GM19025 (cell line): ENCODE measurements at regions not wholly inside any gene's neighbourhood (a gene's known extent, or its start where the extent isn't known, plus 50 kb on each side); places are given as distances from the start of the nearest gene placed in this dataset.
"Not testable (repeated sequence)": the region's sequence is repeated elsewhere in the genome, so short reads cannot be mapped to it uniquely, and the experiment has no call there.

ENCODE experiments used
- ATAC-seq: cut with Tn5 transposase; IDR thresholded peaks from one replicate; pipeline ENCODE4 v1.9.1; 2021; ENCODE audit warnings: mild to moderate bottlenecking, low read depth, moderate library complexity; ENCODE audit not compliant: unreplicated experiment

GRCh38 chr20:47849006-47849405 lies 63.7 kb upstream of the SULF2 start:
- no peak for ATAC-seq

DNA sequence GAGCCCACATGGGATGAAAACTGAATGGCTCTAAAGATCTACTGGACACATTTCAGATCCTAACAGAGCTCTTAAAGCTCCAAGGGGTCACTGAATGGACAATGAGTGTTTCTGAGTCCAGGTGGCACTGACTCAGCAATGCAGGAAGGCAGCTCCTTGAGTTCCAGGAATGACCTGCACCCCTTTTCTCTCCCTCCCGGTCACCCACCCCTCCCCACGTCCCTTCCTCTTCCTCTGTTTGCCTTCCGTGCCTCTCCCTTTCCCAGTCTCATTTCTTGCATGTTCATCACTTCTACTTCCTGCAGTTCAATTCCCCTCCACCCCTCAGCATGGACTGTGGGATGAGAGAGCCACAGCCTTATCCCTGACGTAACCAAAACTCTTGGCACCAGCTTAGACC lies 63.3 kb upstream of the SULF2 start:
- not testable (repeated sequence) for ATAC-seq

DNA sequence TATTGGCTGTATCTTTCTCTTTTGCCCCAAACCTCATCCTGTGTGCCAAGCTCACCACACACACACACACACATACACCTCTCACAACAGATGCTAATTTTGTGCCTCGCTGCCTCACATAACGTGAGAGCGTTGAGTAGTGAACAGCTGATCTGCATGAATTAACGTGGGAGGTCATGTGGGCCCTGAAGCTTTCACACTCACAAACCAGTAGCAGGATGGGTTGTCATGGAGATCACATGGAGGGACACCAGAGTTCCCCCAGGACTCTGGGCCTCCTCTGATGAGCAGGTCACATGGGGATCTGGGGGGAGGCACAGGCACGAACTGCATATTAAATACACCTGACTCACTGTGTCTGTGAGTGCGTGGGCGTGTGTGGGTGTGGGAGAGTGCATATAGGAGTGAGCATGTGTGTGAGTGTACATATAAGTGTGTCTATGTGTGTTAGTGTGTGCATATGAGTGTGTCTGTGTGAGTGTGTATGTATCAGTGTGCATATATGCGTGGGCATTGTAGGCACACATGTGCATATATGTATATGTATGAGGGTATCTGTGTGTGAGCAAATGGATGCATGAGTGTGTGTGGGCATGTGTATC lies 62.7 kb upstream of the SULF2 start:
- no peak for ATAC-seq

DNA sequence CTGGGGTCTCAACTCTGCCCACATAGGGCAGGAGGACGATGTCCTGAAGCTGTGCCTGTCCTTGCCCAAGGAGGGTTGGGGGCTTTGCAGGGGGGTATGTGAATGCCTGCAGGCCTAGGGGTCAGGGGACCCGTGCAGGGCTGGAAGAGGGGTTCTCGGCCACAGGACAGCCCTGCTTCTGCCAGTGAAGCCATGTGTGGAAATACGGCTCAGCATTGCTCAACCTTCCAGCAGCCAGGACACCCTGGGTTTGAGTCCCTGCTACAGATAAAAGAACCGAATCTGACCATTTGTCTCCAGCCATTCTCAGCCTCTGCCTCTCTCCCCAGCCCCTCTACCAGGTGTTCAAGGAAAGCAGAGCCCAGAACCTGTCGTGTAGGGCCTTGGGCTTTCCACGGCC lies 61.9 kb upstream of the SULF2 start:
- ATAC-seq, result not testable (repeated sequence)

- not testable (repeated sequence) for ATAC-seq
Measured at GRCh38 chr20:47846651-47847050, 61.4 kb upstream of the SULF2 start.

- not testable (repeated sequence) for ATAC-seq
Measured at GRCh38 chr20:47845382-47845977, 60.2 kb upstream of the SULF2 start.

DNA sequence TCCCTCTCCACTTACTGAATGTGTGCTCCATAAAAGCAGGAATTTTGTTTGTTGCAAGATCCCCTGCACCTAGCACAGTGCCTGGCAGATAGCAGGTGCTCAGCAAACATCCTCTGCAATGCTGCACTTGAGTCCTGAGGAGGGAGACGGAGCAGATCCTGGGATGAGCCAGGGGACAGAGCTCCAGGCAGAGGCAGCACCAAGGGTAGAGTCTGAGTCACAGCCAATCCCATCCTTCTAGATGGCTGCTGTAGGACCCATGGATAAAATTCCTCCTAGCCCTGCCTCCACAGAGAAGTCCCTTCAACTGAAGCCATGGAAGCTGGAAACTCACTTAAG lies 59.3 kb upstream of the SULF2 start:
- ATAC-seq, result not testable (repeated sequence)

DNA sequence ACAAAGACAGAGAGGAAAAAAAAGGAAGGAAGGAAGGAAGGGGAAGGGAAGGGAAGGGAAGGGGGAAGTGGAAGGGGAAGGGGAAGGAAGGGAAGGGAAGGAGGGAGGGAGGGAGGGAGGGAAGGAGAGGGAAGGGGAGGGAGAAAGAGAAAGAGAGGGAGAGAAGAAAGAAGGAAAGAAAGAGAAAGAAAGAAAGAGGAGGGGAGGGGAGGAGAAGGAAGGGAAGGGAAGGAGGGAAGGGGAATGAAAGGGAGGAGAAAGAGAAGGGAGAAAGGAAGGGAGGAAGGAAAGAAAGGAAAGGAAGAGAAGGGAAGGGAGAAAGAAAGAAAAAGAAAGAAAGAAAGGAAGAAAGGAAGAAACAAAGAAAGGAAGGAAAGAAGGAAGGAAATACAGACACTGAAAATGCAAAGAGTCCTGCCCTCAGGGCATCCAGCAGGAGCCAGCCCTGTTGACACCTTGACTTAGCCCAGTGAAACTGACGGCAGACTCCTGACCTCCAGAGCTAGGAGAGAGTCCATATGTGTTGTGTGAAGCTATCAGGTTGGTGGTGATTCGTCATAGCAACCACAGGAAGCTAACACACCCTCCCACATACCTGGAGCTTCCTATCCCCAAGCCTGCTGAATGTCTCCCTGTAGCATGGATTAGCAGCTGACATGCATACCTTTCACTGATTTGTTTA lies 58.7 kb upstream of the SULF2 start:
- no peak for ATAC-seq

GRCh38 chr20:47842950-47843349 lies 57.7 kb upstream of the SULF2 start:
- ATAC-seq, result not testable (repeated sequence)

DNA sequence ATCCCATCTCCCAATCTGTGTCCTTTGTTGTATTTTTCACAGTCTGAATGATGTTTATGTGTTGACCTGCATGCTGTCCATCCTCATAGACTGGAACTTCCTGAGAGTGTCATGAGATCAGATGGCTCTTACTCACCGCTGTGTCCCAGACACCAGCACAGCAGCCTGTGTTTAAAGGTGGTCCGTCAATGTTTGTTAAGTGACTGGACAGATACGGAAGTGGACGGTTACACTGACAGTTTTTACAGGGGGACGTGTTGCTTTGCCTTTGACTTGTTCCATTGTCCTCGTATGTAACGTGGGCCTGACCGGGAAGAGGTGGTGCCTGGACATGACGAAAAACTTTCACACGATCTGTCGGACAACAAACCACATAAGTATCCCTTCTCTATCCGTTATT lies 56.7 kb upstream of the SULF2 start:
- ATAC-seq, result not testable (repeated sequence)

GRCh38 chr20:47836256-47836817 lies 51.1 kb upstream of the SULF2 start:
- ATAC-seq, result not testable (repeated sequence)
